WTC11 (cell line): ENCODE measurements at regions not wholly inside any gene's neighbourhood (a gene's known extent, or its start where the extent isn't known, plus 50 kb on each side); places are given as distances from the start of the nearest gene placed in this dataset.

Experiments used
- ATAC-seq: fragments of 200-7000 bp; cut with Tn5 transposase; 2 replicates; pipeline ENCODE4 v1.10.0; 2021; ENCODE audit warnings: mild to moderate bottlenecking, moderate library complexity
- CTCF ChIA-PET: fragments of 300-600 bp; sonication (Branson Sonifier 250); formaldehyde crosslinking; loops from one replicate; lab custom pipeline; 2021; ENCODE audit warnings: antibody characterized with exemption; lab: Charles Lee
- POLR2A ChIA-PET: fragments of 350-600 bp; sonication (Branson Sonifier 250); formaldehyde crosslinking; loops from one replicate; lab custom pipeline; 2021; ENCODE audit warnings: antibody characterized with exemption; lab: Charles Lee
- DNase-seq: peaks from one replicate; pipeline ENCODE4 v3.0.0; 2021; ENCODE audit warnings: low spot score
- H3K27ac Mint-ChIP-seq: 2 replicates; pipeline ENCODE4 v1.8.0; 2021; ENCODE audit warnings: mixed read lengths
- H3K27me3 Mint-ChIP-seq: 2 replicates; pipeline ENCODE4 v1.8.0; 2021; ENCODE audit warnings: low read depth, mild to moderate bottlenecking, moderate library complexity, mixed read lengths
- H3K36me3 Mint-ChIP-seq: 2 replicates; pipeline ENCODE4 v1.8.0; 2021; ENCODE audit warnings: mixed read lengths
- H3K4me1 Mint-ChIP-seq: 2 replicates; pipeline ENCODE4 v1.8.0; 2022; ENCODE audit warnings: mixed read lengths
- H3K4me3 Mint-ChIP-seq: 2 replicates; pipeline ENCODE4 v1.8.0; 2021; ENCODE audit warnings: mild to moderate bottlenecking, moderate library complexity, mixed read lengths
- H3K9me3 Mint-ChIP-seq: 2 replicates; pipeline ENCODE4 v1.8.0; 2021; ENCODE audit warnings: mixed read lengths
- AR ChIP-seq: fragments of 250-450 bp; sonication (Bioruptor Pico); IDR thresholded peaks from 2 replicates; pipeline ENCODE4 v1.9.0; 2021; ENCODE audit warnings: mild to moderate bottlenecking
- ATF2 ChIP-seq: sonication (generic); formaldehyde crosslinking; IDR thresholded peaks from 2 replicates; pipeline ENCODE4 v1.8.1; 2022; ENCODE audit warnings: low read depth, missing genetic modification reagents, borderline replicate concordance
- CREM ChIP-seq: sonication (generic); formaldehyde crosslinking; IDR thresholded peaks from 2 replicates; pipeline ENCODE4 v1.8.1; 2022; ENCODE audit warnings: mild to moderate bottlenecking, missing genetic modification reagents, moderate library complexity
- EMX1 ChIP-seq: fragments of 250-450 bp; sonication (Bioruptor Pico); IDR thresholded peaks from 2 replicates; pipeline ENCODE4 v1.8.0; 2021; ENCODE audit warnings: mild to moderate bottlenecking
- NR2C2 ChIP-seq: sonication (generic); formaldehyde crosslinking; IDR thresholded peaks from 2 replicates; pipeline ENCODE4 v1.8.0; 2022; ENCODE audit warnings: mild to moderate bottlenecking, missing genetic modification reagents
- OVOL2 ChIP-seq: fragments of 250-450 bp; sonication (Bioruptor Pico); IDR thresholded peaks from 2 replicates; pipeline ENCODE4 v1.9.0; 2021; ENCODE audit warnings: mild to moderate bottlenecking, borderline replicate concordance
- PREB ChIP-seq: sonication (generic); formaldehyde crosslinking; IDR thresholded peaks from 2 replicates; pipeline ENCODE4 v1.8.1; 2022; ENCODE audit warnings: mild to moderate bottlenecking, missing genetic modification reagents, moderate library complexity, borderline replicate concordance
- SOX15 ChIP-seq: fragments of 250-450 bp; sonication (Bioruptor Pico); IDR thresholded peaks from 2 replicates; pipeline ENCODE4 v1.9.0; 2021; ENCODE audit warnings: mild to moderate bottlenecking
- TEAD1 ChIP-seq: sonication (generic); formaldehyde crosslinking; IDR thresholded peaks from 2 replicates; pipeline ENCODE4 v1.8.0; 2022; ENCODE audit warnings: mild to moderate bottlenecking, missing genetic modification reagents
- ZNF232 ChIP-seq: sonication (generic); formaldehyde crosslinking; IDR thresholded peaks from 2 replicates; pipeline ENCODE4 v1.8.0; 2022; ENCODE audit warnings: mild to moderate bottlenecking, missing genetic modification reagents
- ZNF281 ChIP-seq: sonication (generic); formaldehyde crosslinking; IDR thresholded peaks from 2 replicates; pipeline ENCODE4 v1.8.0; 2023; ENCODE audit warnings: mild to moderate bottlenecking, missing genetic modification reagents
- ZNF317 ChIP-seq: sonication (generic); formaldehyde crosslinking; IDR thresholded peaks from 2 replicates; pipeline ENCODE4 v1.8.1; 2023; ENCODE audit warnings: low read depth, mild to moderate bottlenecking, moderate library complexity, missing genetic modification reagents, borderline replicate concordance
- ZNF512 ChIP-seq: sonication (generic); formaldehyde crosslinking; IDR thresholded peaks from 2 replicates; pipeline ENCODE4 v1.8.1; 2022; ENCODE audit warnings: missing genetic modification reagents, borderline replicate concordance
- TF ChIP-seq, protein P1 (sequence below): sonication (generic); formaldehyde crosslinking; IDR thresholded peaks from 2 replicates; pipeline ENCODE4 v1.8.1; 2023; ENCODE audit warnings: mild to moderate bottlenecking, missing genetic modification reagents, borderline replicate concordance
- TF ChIP-seq, protein P2 (sequence below): sonication (generic); formaldehyde crosslinking; IDR thresholded peaks from 2 replicates; pipeline ENCODE4 v1.8.0; 2023; ENCODE audit warnings: missing genetic modification reagents, mild to moderate bottlenecking, borderline replicate concordance
- TF ChIP-seq, protein P3 (sequence below): sonication (generic); formaldehyde crosslinking; IDR thresholded peaks from 2 replicates; pipeline ENCODE4 v1.8.0; 2022; ENCODE audit warnings: mild to moderate bottlenecking, missing genetic modification reagents

DNA sequence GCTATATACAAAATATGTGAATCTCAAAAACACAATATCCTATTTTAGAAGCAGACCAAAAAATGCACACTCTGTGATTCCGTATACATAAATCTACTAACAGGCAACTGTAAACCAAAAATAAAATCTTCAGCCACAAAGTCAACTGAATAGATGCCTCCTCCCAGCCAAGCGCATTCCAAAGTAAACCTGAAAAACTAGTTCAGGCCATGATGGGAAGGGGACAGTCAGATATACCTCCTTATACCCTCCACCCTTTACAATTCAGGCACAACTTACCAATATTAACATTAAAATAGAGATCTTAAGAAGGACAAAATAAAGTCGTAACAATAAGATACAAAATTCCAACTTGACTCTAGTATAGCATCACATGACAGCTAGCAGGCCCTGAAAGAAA, 1604.5 kb upstream of the NUDT12 start:
- H3K36me3 Mint-ChIP-seq, result peaks cover 9% of the 10 kb centered on the region
- ChIA-PET POLR2A (no interaction called here), CTCF (no interaction called here)
- DNase-seq (no peak), ATAC-seq (peak; percentile 65)
- H3K27me3 Mint-ChIP-seq, result no peaks in the 10 kb centered on the region
- H3K9me3 Mint-ChIP-seq, result peaks cover 24% of the 10 kb centered on the region
- H3K4me1 Mint-ChIP-seq, result peaks cover 33% of the 10 kb centered on the region
- no peak overlapping the region for H3K4me3 Mint-ChIP-seq
- H3K27ac Mint-ChIP-seq, result peak overlapping the region; percentile 70; the same call in 1 of the 2 replicates
- no peak for TF ChIP-seq OVOL2
- TF ChIP-seq, protein P1, sequence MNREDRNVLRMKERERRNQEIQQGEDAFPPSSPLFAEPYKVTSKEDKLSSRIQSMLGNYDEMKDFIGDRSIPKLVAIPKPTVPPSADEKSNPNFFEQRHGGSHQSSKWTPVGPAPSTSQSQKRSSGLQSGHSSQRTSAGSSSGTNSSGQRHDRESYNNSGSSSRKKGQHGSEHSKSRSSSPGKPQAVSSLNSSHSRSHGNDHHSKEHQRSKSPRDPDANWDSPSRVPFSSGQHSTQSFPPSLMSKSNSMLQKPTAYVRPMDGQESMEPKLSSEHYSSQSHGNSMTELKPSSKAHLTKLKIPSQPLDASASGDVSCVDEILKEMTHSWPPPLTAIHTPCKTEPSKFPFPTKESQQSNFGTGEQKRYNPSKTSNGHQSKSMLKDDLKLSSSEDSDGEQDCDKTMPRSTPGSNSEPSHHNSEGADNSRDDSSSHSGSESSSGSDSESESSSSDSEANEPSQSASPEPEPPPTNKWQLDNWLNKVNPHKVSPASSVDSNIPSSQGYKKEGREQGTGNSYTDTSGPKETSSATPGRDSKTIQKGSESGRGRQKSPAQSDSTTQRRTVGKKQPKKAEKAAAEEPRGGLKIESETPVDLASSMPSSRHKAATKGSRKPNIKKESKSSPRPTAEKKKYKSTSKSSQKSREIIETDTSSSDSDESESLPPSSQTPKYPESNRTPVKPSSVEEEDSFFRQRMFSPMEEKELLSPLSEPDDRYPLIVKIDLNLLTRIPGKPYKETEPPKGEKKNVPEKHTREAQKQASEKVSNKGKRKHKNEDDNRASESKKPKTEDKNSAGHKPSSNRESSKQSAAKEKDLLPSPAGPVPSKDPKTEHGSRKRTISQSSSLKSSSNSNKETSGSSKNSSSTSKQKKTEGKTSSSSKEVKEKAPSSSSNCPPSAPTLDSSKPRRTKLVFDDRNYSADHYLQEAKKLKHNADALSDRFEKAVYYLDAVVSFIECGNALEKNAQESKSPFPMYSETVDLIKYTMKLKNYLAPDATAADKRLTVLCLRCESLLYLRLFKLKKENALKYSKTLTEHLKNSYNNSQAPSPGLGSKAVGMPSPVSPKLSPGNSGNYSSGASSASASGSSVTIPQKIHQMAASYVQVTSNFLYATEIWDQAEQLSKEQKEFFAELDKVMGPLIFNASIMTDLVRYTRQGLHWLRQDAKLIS (CRISPR knock-in tag), result no peak
- TF ChIP-seq ATF2 (CRISPR knock-in tag), result no peak
- no peak for TF ChIP-seq NR2C2 (CRISPR knock-in tag)
- TF ChIP-seq, protein P2, sequence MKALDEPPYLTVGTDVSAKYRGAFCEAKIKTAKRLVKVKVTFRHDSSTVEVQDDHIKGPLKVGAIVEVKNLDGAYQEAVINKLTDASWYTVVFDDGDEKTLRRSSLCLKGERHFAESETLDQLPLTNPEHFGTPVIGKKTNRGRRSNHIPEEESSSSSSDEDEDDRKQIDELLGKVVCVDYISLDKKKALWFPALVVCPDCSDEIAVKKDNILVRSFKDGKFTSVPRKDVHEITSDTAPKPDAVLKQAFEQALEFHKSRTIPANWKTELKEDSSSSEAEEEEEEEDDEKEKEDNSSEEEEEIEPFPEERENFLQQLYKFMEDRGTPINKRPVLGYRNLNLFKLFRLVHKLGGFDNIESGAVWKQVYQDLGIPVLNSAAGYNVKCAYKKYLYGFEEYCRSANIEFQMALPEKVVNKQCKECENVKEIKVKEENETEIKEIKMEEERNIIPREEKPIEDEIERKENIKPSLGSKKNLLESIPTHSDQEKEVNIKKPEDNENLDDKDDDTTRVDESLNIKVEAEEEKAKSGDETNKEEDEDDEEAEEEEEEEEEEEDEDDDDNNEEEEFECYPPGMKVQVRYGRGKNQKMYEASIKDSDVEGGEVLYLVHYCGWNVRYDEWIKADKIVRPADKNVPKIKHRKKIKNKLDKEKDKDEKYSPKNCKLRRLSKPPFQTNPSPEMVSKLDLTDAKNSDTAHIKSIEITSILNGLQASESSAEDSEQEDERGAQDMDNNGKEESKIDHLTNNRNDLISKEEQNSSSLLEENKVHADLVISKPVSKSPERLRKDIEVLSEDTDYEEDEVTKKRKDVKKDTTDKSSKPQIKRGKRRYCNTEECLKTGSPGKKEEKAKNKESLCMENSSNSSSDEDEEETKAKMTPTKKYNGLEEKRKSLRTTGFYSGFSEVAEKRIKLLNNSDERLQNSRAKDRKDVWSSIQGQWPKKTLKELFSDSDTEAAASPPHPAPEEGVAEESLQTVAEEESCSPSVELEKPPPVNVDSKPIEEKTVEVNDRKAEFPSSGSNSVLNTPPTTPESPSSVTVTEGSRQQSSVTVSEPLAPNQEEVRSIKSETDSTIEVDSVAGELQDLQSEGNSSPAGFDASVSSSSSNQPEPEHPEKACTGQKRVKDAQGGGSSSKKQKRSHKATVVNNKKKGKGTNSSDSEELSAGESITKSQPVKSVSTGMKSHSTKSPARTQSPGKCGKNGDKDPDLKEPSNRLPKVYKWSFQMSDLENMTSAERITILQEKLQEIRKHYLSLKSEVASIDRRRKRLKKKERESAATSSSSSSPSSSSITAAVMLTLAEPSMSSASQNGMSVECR (CRISPR knock-in tag), result no peak
- TF ChIP-seq PREB (CRISPR knock-in tag), result no peak
- no peak for TF ChIP-seq AR (CRISPR knock-in tag)
- TF ChIP-seq ZNF232 (CRISPR knock-in tag), result no peak
- TF ChIP-seq ZNF512 (CRISPR knock-in tag), result no peak
- TF ChIP-seq CREM, result no peak
- no peak for TF ChIP-seq ZNF317 (CRISPR knock-in tag)
- TF ChIP-seq, protein P3, sequence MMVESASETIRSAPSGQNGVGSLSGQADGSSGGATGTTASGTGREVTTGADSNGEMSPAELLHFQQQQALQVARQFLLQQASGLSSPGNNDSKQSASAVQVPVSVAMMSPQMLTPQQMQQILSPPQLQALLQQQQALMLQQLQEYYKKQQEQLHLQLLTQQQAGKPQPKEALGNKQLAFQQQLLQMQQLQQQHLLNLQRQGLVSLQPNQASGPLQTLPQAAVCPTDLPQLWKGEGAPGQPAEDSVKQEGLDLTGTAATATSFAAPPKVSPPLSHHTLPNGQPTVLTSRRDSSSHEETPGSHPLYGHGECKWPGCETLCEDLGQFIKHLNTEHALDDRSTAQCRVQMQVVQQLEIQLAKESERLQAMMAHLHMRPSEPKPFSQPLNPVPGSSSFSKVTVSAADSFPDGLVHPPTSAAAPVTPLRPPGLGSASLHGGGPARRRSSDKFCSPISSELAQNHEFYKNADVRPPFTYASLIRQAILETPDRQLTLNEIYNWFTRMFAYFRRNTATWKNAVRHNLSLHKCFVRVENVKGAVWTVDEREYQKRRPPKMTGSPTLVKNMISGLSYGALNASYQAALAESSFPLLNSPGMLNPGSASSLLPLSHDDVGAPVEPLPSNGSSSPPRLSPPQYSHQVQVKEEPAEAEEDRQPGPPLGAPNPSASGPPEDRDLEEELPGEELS, result no peak
- TF ChIP-seq EMX1, result no peak
- no peak for TF ChIP-seq TEAD1 (CRISPR knock-in tag)
- TF ChIP-seq ZNF281 (CRISPR knock-in tag), result no peak
- TF ChIP-seq SOX15 (CRISPR knock-in tag), result no peak
